GM19452 (cell line): ENCODE measurements at regions not wholly inside any gene's neighbourhood (a gene's known extent, or its start where the extent isn't known, plus 50 kb on each side); places are given as distances from the start of the nearest gene placed in this dataset.
A peak's percentile ranks its signal among the peaks of the same experiment; 100 is the strongest.

Source experiments
- ATAC-seq: cut with Tn5 transposase; IDR thresholded peaks from one replicate; pipeline ENCODE4 v1.9.1; 2021; ENCODE audit not compliant: unreplicated experiment

DNA sequence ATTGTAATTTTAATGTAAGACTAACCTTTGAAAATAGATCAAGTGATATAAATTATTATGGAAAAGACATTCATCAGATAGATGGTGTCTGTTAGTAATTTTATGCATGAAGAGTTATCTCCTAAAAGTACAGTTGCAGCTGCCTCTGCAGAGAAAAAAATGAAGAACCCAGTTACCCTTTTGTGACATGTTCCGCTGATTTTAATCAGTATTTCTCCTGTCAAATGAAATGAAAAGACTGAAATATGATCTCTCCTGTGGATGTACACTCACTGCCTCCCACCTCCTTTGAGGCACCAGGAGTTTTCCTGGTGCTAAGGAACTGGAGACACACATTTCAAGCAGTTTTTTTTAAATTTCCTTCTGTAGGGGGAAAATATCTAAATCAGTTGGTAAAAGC is 277.4 kb downstream of the KIF4B start:
- no peak for ATAC-seq

DNA sequence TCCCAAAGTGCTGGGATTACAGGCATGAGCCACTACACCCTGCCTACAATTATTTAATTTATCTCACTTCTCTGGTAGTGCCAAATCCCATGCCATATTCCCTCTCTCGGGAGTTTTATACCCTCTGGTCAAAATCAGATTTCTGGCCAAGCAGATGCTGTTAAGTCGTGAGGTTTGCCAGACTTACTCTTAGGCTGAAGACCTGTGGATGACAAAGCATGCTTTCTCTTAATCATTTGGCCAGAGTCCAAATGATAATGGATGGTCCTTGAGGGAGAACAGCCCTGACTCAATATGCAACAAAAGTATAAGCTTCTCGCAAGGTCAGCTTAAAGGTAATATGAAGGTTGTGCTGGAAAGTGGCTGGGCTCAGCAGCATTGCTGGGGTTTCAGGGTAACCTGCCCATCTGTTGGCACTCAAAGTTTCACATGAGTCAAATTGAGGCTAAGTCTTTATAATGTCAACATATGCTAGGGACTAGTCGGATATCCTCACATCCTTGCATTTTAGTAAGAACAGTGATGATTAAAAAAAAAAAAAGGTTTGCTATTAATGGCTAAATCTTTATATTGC is 280.1 kb downstream of the KIF4B start:
- no peak for ATAC-seq

DNA sequence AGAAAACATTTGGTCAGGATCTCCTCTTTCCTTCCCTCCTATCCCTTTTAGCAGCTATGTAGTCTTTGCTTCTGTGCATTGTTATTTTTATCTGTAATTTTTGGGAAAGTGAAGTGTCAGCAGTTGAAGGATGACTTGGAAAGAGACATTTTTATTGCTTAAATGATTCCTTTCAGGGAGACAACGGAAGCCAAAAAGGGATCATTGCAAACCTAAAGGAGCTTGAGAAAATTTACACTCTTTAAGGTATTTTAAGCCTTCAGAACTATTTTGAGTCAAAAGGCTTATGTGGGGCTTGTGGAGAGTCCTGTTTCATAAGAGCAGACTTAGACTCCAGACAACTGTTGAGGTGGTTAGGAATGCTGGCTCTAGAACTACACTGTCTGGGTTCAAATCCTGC is 281.6 kb downstream of the KIF4B start:
- ATAC-seq: no peak

DNA sequence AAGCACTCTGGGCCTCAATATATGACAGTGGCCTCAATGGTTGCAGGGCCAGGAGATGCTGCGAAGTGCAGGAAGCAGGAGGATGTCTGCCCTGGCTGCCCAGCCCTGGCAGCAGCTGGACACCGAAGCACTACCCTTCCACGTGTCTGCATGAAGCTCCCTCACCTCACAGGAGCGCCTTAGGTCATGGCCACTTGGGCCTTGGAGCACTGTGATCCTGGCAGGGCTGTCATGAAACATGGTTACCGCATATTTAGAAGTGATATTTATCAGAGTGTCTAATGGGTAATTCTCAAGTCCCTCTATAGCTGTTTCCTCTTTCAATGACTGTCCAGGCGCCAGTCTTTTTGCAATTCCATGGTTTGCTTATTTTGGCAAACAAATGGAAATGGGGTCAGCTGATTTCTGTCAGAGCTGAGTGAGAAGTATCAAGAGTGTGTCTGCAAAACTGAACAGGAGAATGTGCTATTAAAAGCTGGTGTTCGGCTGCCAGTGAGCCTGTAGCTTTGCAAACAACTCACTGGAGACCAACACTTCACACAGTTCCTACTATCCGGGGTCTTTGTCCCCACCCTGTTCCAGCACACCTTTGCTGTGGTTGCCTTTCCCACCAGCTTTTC is 285.9 kb downstream of the KIF4B start:
- ATAC-seq: no peak

- no peak for ATAC-seq
Measured at GRCh38 chr5:155303120-155303519, 289.6 kb downstream of the KIF4B start.

DNA sequence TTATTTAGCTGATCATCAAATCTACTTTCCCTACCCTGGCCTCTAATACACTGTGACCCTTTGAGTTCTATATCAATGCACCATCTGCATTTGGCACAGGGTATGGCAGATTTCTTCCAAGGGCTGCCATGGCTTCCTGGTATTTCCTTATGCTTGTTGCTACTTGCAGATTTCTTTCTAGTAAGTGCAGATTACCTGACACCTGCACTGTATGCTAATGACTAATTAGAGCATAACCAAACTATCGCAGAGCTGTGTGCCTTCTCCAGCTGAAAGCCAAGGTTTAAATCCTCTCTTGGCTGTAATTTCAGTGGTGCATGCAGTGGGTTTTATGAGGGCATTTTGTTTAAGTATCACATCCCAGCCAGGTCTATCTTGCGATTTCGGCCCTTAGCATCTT is 293.7 kb downstream of the KIF4B start:
- ATAC-seq: no peak

DNA sequence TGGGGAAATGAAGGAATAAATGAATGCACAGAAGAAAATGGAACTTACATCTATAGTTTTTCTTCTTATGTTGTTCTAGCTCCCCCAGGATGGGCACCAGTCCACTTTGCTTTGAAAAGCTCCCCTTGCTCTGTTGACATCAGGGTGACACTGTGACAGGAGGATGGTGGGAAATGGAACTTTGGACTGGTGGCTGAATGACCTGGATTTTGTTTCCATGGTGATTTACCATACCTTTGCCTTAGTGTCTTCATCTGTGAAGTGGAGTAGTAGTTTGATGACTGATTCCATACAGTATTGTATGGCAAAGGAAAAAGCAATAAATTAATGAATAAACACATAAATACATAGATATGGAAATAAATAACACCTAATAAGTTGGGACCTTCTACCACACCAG is 294.7 kb downstream of the KIF4B start:
- ATAC-seq: no peak

GRCh38 chr5:155309021-155309746 is 295.6 kb downstream of the KIF4B start:
- no peak for ATAC-seq

- ATAC-seq: no peak
Measured at GRCh38 chr5:155311721-155312120, 298.2 kb downstream of the KIF4B start.

- ATAC-seq: no peak
Measured at GRCh38 chr5:155313518-155313917, 300.0 kb downstream of the KIF4B start.

GRCh38 chr5:155316070-155316714 is 302.6 kb downstream of the KIF4B start:
- no peak for ATAC-seq

DNA sequence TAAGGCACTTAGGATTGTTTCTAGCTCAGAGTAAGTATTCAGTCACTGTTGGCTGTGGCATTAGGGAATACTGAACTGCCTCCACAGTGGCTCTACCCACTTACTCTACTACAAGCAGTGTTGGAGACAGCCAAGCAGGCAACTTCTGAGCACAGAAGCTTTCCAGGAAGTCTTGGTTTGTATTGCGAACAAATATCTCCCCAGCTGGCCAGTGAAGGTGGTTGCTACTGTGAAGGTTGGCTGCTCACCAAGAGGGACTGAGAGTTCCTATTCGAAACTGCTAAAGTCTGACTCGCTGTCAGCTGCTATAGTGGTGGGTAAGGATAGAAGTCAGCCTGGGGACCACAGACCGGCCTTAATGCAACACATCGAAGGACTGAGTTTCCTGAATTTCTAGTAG is 319.1 kb downstream of the KIF4B start:
- ATAC-seq: peak; percentile 77

DNA sequence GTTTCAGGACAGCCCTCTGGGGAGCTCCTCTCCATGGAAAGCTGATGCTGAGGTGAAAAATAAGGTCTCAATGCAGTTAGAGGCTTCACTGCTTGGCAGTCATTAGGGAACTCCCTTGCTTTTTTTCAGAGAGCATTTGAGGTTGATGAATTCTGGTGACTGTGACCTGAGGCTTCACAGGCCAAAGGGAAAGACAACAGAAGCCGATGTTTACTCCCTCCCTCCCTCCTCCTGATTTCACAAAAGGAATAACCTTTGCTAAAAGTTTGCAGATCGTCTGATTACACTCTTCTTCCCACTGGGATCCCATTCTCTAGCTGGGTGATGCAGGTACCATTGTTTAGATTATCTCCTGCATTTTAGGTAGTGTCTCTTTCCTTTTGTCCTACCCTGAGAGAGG is 329.4 kb downstream of the KIF4B start:
- ATAC-seq: no peak

DNA sequence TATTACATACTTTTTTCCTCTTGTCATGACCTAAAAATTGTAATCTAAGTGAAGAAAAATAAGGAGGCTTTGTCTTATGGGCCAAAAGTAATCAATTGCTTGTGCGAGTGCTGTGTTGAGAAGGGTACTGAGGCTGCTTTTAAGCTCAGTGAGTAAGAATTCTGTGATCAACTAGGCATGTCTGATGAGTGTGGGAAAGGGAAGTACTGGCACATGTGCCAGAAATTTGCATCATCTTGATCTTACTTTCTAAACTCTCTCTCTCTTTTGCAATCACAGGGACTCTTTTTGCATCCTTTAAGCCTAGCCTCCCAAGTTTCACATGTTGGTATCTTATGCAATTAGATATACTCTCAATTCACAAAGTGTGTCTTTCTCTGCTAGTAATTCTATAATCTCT is 329.9 kb downstream of the KIF4B start:
- ATAC-seq: no peak

DNA sequence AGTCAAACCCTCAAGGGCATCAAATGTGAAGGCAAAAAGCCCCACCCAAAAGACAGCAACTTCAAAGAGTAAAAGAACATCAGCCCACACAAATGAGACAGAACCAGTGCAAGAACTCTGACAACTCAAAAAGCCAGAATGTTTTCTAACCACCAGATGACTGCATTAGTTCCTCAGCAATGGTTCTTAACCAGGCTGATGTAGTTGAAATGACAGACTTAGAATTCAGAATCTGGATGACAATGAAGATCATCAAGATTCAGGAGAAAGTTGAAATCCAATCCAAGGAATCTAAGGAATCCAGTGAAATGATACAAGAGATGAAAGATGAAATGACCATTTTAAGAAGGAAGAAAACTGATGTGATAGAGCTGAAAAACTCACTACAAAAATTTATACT is 339.7 kb downstream of the KIF4B start:
- no peak for ATAC-seq

- no peak for ATAC-seq
Measured at GRCh38 chr5:155366096-155366495, 352.5 kb downstream of the KIF4B start.

DNA sequence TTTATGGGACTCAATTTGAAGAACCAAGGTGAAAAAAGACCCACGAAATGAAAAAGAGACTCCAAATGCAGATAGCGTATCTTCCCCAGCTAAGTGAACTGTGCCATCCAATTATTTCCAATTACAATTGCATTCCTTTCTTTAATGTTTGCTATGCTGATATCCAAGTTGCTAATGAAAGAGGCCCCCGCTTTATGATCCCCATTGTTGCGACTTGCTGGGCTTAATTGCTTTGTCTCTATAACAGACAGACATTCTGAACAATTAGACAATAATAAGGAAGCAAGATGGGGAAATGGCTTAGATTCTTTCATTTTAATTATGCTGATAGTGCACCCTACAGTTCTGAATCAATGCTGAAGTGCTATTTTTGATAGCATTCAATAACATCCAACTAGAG is 354.3 kb downstream of the KIF4B start:
- ATAC-seq: no peak

DNA sequence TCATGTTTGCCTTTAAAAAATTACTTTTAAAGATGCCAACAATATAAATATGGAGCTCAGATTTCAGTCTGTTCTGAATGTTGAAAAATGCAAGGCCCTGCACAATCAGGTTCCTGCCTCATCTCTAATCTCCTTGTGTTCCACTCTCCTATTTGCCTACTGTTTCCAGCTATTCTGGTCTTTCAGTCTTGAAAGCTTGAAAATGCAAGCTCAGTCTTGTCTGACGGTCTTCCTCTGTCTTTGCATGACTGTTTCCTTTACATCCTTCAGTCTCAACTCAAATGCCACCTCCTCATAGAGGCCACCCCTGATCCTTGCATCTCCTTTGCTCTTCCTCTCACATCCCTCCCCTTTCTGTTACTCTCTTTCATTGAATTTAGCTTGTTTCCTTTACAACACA is 354.9 kb downstream of the KIF4B start:
- no peak for ATAC-seq

GRCh38 chr5:155380480-155380879 is 366.9 kb downstream of the KIF4B start:
- no peak for ATAC-seq

DNA sequence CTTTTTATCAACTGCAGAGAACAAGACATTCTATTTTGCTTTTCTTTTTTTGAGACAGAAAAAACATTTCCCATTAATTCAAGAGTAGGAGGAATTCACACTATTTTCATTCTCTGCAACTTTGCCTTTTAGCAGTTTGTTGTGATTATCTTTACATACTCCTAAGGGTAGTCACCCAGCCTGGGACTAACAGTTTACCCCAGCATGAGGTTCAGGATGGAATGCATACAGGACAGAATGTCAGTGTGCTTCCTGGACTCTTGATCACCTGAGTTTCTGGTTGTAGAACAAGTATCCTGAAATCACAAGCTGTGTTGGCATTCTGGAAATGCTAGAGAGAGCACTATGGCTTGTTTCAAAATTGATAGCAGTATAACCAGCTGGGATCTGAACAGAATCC is 368.1 kb downstream of the KIF4B start:
- no peak for ATAC-seq

- no peak for ATAC-seq
Measured at GRCh38 chr5:155389498-155389897, 375.9 kb downstream of the KIF4B start.

DNA sequence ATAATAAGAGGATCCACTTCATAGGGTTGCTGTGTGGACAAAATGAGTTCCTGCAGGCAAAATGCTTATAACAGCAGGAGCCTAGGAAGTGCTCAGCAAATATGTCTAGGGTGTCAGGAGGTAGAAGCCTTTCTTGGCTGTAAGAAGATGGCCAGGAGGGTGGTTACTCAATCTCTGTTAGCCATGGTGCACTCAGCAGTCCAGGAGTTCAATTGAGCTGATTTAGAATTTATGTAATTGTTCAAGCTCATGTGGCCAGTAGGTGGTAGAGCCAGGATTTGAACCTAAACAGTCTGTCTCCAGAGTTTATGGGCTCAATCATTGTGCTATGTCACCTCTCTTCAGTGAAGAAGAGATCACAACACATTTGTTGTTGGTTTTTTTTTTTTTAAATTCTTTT is 381.2 kb downstream of the KIF4B start:
- no peak for ATAC-seq
